IMR-90 (cell line): ENCODE measurements at regions not wholly inside any gene's neighbourhood (a gene's known extent, or its start where the extent isn't known, plus 50 kb on each side); places are given as distances from the start of the nearest gene placed in this dataset.

Source experiments
- CEBPB ChIP-seq: IDR thresholded peaks from 2 replicates; pipeline ENCODE4 v1.6.1; 2012; ENCODE audit warnings: low read depth, low read length, improper control_type of control experiment
- FOS ChIP-seq: fragments of 150-350 bp; IDR thresholded peaks from 2 replicates; pipeline ENCODE4 v1.6.1; 2016; ENCODE audit warnings: low read depth, low read length
- MXI1 ChIP-seq: IDR thresholded peaks from 2 replicates; pipeline ENCODE4 v1.6.1; 2012; ENCODE audit warnings: low read depth, mild to moderate bottlenecking, low read length, moderate library complexity, borderline replicate concordance
- POLR2A ChIP-seq: IDR thresholded peaks from 2 replicates; pipeline ENCODE4 v1.6.1; 2012; ENCODE audit warnings: mild to moderate bottlenecking, low read depth, low read length
- RAD21 ChIP-seq: IDR thresholded peaks from 2 replicates; pipeline ENCODE4 v1.6.1; 2012; ENCODE audit warnings: low read length, improper control_type of control experiment
- RCOR1 ChIP-seq: IDR thresholded peaks from 2 replicates; pipeline ENCODE4 v1.6.1; 2012; ENCODE audit warnings: mild to moderate bottlenecking, low read length, improper control_type of control experiment; ENCODE audit not compliant: insufficient replicate concordance
- TF ChIP-seq, protein P1 (sequence below): conservative IDR thresholded peaks from 2 replicates; pipeline ENCODE4 v1.5.1; 2012; ENCODE audit warnings: mild to moderate bottlenecking, low read depth, low read length, improper control_type of control experiment

DNA sequence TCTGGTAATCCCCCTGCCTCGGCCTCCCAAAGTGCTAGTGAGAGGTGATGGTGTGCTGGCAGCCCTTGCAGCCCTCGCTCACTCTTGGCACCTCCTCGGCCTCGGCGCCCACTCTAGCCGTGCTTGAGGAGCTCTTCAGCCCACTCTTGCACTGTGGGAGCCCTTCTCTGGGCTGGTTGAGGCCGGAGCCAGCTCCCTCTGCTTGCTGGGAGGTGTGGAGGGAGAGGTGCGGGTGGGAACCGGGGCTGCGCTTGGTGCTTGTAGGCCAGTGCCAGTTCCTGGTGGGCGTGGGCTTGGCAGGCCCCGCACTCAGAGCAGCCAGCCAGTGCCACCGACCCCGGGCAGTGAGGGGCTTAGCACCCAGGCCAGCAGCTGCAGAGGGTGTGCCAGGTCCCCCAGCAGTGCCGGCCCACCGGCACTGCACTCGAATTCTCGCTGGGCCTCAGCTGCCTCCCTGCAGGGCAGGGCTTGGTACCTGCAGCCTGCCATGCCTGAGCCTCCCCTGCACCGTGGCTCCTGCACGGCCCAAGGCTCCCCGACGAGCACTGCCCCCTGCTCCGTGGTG lies 189.0 kb upstream of the ASCC3 start:
- TF ChIP-seq, protein P1, sequence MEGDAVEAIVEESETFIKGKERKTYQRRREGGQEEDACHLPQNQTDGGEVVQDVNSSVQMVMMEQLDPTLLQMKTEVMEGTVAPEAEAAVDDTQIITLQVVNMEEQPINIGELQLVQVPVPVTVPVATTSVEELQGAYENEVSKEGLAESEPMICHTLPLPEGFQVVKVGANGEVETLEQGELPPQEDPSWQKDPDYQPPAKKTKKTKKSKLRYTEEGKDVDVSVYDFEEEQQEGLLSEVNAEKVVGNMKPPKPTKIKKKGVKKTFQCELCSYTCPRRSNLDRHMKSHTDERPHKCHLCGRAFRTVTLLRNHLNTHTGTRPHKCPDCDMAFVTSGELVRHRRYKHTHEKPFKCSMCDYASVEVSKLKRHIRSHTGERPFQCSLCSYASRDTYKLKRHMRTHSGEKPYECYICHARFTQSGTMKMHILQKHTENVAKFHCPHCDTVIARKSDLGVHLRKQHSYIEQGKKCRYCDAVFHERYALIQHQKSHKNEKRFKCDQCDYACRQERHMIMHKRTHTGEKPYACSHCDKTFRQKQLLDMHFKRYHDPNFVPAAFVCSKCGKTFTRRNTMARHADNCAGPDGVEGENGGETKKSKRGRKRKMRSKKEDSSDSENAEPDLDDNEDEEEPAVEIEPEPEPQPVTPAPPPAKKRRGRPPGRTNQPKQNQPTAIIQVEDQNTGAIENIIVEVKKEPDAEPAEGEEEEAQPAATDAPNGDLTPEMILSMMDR, result no peak
- no peak for TF ChIP-seq FOS
- TF ChIP-seq POLR2A, result no peak
- no peak for TF ChIP-seq RAD21
- no peak for TF ChIP-seq MXI1
- no peak for TF ChIP-seq CEBPB
- no peak for TF ChIP-seq RCOR1
